ENCODE measurements at regions not wholly inside any gene's neighbourhood (a gene's known extent, or its start where the extent isn't known, plus 50 kb on each side); places are given as distances from the start of the nearest gene placed in this dataset.
"Not testable (repeated sequence)": the region's sequence is repeated elsewhere in the genome, so short reads cannot be mapped to it uniquely, and the experiment has no call there.

DNA sequence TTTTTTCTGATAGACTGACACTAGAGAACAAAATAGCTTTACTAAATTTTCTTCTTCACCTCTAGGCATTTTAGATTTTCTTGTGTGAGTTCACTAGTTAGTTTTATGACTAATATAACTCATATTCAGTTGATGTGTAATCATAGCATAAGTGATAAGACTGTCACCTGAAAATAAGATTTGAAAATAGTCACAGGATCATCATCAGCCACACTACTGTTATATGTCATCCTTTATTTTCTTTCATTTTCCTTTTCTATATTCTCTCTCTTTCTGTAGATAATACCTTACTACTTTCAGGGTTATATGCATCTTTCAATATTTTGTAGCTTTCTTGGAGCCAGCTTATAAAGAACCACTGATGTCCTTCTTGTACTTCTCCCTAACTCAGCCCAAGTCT lies 292.6 kb downstream of the TDRD3 start:
- no peaks in the 10 kb centered on the region for H3K36me3 ChIP-seq (ENCODE audit: control insufficient read depth, insufficient read depth, low read length)
- no peak overlapping the region for H3K4me3 ChIP-seq (ENCODE audit: low read length)
- H3K4me1 ChIP-seq (ENCODE audit: control insufficient read depth, insufficient read depth, low read length): no peaks in the 10 kb centered on the region
- H3K27ac ChIP-seq (ENCODE audit: low read depth, low read length): no peak overlapping the region
- no peaks in the 10 kb centered on the region for H3K27me3 ChIP-seq (ENCODE audit: control insufficient read depth, insufficient read depth, low read length)
- H3K9ac ChIP-seq (ENCODE audit: low read length): no peak overlapping the region

DNA sequence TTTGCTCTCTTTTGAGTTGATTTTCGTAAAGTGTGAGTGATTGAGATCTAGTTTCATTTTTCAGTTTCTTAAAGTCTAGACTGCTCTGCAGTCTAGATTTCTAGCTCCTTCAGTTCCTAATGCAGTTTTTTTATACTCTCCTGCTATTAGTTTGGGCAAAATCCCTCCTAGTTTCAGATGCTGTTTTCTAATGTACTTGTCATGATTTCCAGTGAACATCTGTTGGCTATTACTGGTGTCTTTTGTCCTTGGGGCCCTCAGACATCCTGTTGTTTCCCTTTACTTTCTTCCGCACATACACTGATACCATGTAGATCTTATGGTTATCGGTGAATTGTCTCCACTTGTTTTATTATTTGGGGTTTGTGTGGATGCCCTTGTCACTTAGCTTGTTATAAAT lies 292.1 kb downstream of the TDRD3 start:
- Histone ChIP-seq H3K4me3 (ENCODE audit: low read length) (no peak overlapping the region), H3K9ac (ENCODE audit: low read length) (no peak overlapping the region), H3K36me3 (ENCODE audit: control insufficient read depth, insufficient read depth, low read length) (no peaks in the 10 kb centered on the region), H3K27ac (ENCODE audit: low read depth, low read length) (no peak overlapping the region), H3K27me3 (ENCODE audit: control insufficient read depth, insufficient read depth, low read length) (no peaks in the 10 kb centered on the region), H3K4me1 (ENCODE audit: control insufficient read depth, insufficient read depth, low read length) (no peaks in the 10 kb centered on the region)

DNA sequence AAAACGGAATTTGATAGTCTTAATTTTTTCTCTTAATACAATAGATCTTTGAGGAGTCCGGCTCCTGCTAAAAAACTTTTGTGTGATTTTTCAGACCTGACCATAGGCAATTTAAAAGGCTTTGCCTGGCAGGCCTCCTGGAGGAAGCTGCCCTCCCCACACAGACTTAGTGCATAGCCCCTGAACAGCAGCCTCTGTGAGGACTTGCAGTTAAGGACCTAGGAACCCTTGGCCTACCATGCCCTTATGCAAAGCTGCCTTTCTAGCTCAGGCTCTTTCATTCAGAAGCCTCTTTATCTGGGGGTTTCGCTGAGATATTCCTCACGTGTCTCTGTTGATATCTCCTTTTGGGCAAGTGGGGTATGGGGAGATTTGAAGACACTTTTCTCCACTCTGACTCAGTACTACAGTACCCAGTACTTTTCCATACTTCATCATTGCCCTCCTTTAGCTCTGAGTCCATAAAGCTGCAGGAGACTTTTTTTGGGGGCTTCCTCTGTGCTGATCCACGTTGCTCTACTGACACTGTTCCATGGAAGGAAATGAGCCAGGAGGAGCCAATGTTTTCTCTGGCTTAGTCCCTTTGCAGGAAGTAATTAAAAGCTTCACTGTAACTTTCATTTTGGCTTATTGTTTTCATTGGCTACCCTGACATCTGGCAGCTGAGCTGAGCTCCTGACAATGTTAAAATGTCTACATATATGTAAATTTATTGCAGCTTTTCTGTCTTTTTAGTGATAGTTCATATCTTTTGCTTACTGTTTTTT lies 283.1 kb downstream of the TDRD3 start:
- Histone ChIP-seq H3K36me3 (ENCODE audit: control insufficient read depth, insufficient read depth, low read length) (no peaks in the 10 kb centered on the region), H3K27ac (ENCODE audit: low read depth, low read length) (no peak overlapping the region), H3K4me1 (ENCODE audit: control insufficient read depth, insufficient read depth, low read length) (no peaks in the 10 kb centered on the region), H3K9ac (ENCODE audit: low read length) (no peak overlapping the region), H3K27me3 (ENCODE audit: control insufficient read depth, insufficient read depth, low read length) (no peaks in the 10 kb centered on the region), H3K4me3 (ENCODE audit: low read length) (no peak overlapping the region)

DNA sequence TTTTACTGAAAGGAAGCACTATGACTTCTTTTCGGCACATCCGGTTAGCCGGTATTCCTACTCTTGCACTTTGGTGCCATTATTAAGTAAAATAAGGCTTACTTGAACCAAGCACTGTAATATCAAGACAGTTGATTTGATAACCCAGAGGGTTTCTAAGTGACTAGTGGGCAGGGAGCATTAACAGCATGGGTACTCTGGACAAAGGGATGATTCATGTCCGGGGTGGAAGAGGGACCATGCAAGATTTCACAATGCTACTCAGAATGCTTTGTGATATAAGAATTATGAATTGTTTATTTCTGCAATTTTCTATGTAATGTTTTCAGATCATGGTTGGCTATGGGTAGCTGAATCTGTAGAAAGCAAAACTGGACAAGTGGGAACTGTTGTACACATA lies 282.1 kb downstream of the TDRD3 start:
- no peak overlapping the region for H3K4me3 ChIP-seq (ENCODE audit: low read length)
- no peaks in the 10 kb centered on the region for H3K27me3 ChIP-seq (ENCODE audit: control insufficient read depth, insufficient read depth, low read length)
- H3K9ac ChIP-seq (ENCODE audit: low read length): no peak overlapping the region
- no peak overlapping the region for H3K27ac ChIP-seq (ENCODE audit: low read depth, low read length)
- no peaks in the 10 kb centered on the region for H3K36me3 ChIP-seq (ENCODE audit: control insufficient read depth, insufficient read depth, low read length)
- H3K4me1 ChIP-seq (ENCODE audit: control insufficient read depth, insufficient read depth, low read length): no peaks in the 10 kb centered on the region

DNA sequence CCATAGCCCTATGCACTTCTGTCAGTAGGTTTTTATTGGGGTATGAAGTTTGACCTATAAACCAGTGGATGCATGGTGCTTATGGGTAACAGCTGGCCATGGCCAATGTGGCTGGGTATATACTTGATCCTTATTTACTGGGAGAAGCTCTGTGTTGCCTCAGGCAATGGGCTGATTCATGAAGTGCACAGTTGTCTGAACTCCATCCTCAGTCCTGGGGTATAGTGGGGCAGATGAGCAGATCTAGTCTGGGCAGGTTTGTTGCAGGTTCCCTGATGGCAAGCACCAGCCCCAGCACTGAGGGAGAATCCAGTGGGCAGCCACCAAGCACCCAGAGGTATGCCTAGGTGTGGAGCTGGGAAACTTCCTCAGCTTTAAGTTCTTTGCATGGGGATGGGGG lies 274.4 kb downstream of the TDRD3 start:
- H3K27ac ChIP-seq (ENCODE audit: low read depth, low read length): no peak overlapping the region
- H3K9ac ChIP-seq (ENCODE audit: low read length): no peak overlapping the region
- no peaks in the 10 kb centered on the region for H3K36me3 ChIP-seq (ENCODE audit: control insufficient read depth, insufficient read depth, low read length)
- H3K27me3 ChIP-seq (ENCODE audit: control insufficient read depth, insufficient read depth, low read length): no peaks in the 10 kb centered on the region
- H3K4me3 ChIP-seq (ENCODE audit: low read length): no peak overlapping the region
- no peaks in the 10 kb centered on the region for H3K4me1 ChIP-seq (ENCODE audit: control insufficient read depth, insufficient read depth, low read length)

DNA sequence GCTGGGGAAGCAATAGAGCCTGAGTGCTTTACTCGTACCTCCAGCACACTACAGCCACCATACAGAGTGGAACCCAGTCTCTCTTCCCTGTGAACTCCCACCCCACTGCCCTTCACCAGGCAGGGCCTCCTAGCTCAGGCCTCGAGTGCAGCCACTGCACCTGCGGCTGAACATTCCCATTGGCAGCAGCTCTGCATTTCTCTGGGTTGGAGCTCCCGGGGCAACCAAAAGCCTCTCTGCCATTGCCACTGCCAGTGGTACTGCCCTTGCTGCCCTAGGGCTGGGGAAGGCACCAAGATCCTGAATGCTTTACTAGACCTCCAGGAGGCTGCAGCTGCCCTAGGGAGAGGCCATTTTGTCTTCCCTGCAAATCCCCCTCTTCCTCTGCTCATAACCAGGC lies 266.8 kb downstream of the TDRD3 start:
- Histone ChIP-seq H3K4me3 (ENCODE audit: low read length) (no peak overlapping the region), H3K27me3 (ENCODE audit: control insufficient read depth, insufficient read depth, low read length) (no peaks in the 10 kb centered on the region), H3K4me1 (ENCODE audit: control insufficient read depth, insufficient read depth, low read length) (no peaks in the 10 kb centered on the region), H3K9ac (ENCODE audit: low read length) (no peak overlapping the region), H3K27ac (ENCODE audit: low read depth, low read length) (no peak overlapping the region), H3K36me3 (ENCODE audit: control insufficient read depth, insufficient read depth, low read length) (no peaks in the 10 kb centered on the region)

DNA sequence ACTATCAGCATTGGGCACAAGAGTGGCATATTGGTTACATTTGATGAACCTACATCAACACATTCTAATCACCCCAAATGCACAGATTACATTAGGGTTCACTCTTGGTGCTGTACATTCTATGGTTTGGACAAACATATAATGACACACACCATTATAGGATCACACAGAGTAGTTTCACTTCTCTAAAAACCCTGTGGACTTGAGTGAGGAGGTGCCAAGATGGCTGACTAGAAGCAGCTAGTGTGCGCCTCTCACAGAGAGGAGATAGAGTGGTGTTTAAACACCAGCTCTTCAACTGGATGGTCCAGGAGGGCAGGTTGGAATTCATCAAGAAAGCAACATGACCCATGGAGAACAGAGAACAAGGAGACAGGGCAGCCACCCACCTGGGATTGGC lies 265.6 kb downstream of the TDRD3 start:
- H3K9ac ChIP-seq (ENCODE audit: low read length): no peak overlapping the region
- no peaks in the 10 kb centered on the region for H3K27me3 ChIP-seq (ENCODE audit: control insufficient read depth, insufficient read depth, low read length)
- H3K36me3 ChIP-seq (ENCODE audit: control insufficient read depth, insufficient read depth, low read length): no peaks in the 10 kb centered on the region
- H3K4me3 ChIP-seq (ENCODE audit: low read length): no peak overlapping the region
- no peaks in the 10 kb centered on the region for H3K4me1 ChIP-seq (ENCODE audit: control insufficient read depth, insufficient read depth, low read length)
- no peak overlapping the region for H3K27ac ChIP-seq (ENCODE audit: low read depth, low read length)

DNA sequence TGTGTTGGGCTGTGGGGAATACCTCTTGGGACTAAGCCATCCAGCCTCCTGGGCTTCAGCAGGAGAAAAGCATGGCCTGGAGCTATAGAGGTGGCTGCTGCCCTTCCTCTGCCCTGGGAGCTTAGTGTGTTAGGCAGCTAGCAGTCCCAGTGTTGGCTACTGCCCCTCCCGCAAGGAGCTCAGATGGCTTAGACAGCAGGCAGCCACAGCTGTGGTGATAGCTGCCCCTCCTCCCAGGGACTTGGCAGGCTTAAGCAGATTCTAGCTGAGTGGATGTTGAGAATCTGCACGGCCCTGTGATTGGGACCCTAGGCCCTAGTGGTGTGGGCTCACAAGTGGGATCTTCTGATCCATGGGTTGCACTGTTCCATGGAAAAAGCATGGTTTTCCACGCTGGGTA lies 264.5 kb downstream of the TDRD3 start:
- H3K4me3 ChIP-seq (ENCODE audit: low read length): no peak overlapping the region
- no peaks in the 10 kb centered on the region for H3K27me3 ChIP-seq (ENCODE audit: control insufficient read depth, insufficient read depth, low read length)
- no peaks in the 10 kb centered on the region for H3K36me3 ChIP-seq (ENCODE audit: control insufficient read depth, insufficient read depth, low read length)
- H3K27ac ChIP-seq (ENCODE audit: low read depth, low read length): no peak overlapping the region
- H3K4me1 ChIP-seq (ENCODE audit: control insufficient read depth, insufficient read depth, low read length): no peaks in the 10 kb centered on the region
- no peak overlapping the region for H3K9ac ChIP-seq (ENCODE audit: low read length)

DNA sequence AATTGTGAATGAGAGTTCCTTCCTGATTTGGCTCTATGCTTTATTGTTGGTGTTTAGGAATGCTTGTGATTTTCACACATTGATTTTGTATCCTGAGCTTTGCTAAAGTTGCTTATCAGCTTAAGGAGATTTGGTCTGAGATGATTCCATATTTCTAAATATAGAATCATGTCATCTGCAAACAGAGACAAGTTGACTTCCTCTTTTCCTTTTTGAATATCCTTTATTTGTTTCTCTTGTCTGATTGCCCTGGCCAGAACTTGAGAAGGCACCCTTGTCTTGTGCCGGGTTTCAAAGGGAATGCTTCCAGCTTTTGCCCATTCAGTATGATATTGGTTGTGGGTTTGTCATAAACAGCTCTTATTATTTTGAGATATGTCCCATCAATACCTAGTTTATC lies 260.6 kb downstream of the TDRD3 start:
- H3K9ac ChIP-seq (ENCODE audit: low read length); H3K4me1 ChIP-seq (ENCODE audit: control insufficient read depth, insufficient read depth, low read length); H3K36me3 ChIP-seq (ENCODE audit: control insufficient read depth, insufficient read depth, low read length); H3K27ac ChIP-seq (ENCODE audit: low read depth, low read length); H3K4me3 ChIP-seq (ENCODE audit: low read length); H3K27me3 ChIP-seq (ENCODE audit: control insufficient read depth, insufficient read depth, low read length): not testable (repeated sequence)

DNA sequence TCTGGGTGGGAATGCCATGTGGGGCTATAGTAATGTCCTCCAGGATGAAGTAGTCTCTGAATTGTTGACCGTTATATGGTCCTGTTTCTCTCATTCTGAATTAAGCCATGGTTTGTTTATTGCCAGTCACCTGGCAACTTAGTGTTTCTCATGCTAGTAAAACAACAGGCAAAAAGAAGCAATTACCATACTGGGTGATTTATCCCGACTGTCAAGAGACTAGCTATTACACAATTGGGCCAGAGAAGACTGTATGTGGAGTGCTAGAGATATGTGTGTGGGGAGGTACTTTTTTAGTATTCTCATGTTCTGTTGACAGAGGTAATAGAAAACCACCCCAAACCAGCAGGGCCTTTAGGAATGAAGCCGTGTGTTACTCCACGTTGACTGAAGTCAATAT lies 258.2 kb downstream of the TDRD3 start:
- no peaks in the 10 kb centered on the region for H3K36me3 ChIP-seq (ENCODE audit: control insufficient read depth, insufficient read depth, low read length)
- no peaks in the 10 kb centered on the region for H3K27me3 ChIP-seq (ENCODE audit: control insufficient read depth, insufficient read depth, low read length)
- no peak overlapping the region for H3K27ac ChIP-seq (ENCODE audit: low read depth, low read length)
- no peak overlapping the region for H3K9ac ChIP-seq (ENCODE audit: low read length)
- no peaks in the 10 kb centered on the region for H3K4me1 ChIP-seq (ENCODE audit: control insufficient read depth, insufficient read depth, low read length)
- no peak overlapping the region for H3K4me3 ChIP-seq (ENCODE audit: low read length)

DNA sequence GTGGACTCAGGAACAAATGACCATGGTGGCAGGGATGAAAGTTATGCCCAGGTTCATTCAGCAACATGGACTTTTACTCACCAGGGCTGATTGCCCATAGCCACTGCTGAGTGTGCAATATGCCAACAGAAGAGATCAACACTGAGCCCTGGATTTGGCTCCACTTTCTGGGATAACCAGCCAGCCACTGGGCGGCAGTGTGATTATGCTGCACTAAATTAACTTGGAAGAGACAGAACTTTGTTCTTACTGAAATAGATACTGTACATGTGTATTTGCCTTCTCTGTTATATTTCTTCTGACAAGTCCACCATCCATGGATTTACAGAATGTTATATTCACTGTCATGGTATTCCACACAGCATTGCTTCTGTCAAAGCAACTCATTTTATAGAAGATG lies 257.4 kb downstream of the TDRD3 start:
- Histone ChIP-seq H3K36me3 (ENCODE audit: control insufficient read depth, insufficient read depth, low read length) (no peaks in the 10 kb centered on the region), H3K9ac (ENCODE audit: low read length) (no peak overlapping the region), H3K27me3 (ENCODE audit: control insufficient read depth, insufficient read depth, low read length) (no peaks in the 10 kb centered on the region), H3K4me1 (ENCODE audit: control insufficient read depth, insufficient read depth, low read length) (no peaks in the 10 kb centered on the region), H3K27ac (ENCODE audit: low read depth, low read length) (no peak overlapping the region), H3K4me3 (ENCODE audit: low read length) (no peak overlapping the region)

DNA sequence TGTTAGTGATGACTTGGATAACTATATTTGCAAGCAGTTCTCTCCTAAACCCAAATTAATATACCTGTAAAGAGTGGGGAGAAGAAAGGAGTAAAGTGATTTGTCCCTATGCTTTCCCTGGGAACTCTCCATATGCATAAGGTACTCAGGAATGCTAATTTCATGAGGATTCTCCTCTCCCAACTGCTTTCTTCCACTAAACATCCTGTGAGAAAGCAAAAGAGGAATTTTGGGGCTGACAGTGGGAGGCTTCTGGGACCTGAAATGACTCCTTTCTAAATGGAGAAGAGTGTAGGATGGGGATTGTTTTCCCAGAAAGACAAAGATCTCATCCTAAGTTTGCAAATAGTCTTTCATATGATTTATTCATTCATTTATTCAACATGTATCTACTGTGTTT lies 250.5 kb downstream of the TDRD3 start:
- Histone ChIP-seq H3K27me3 (ENCODE audit: control insufficient read depth, insufficient read depth, low read length) (no peaks in the 10 kb centered on the region), H3K9ac (ENCODE audit: low read length) (no peak overlapping the region), H3K4me1 (ENCODE audit: control insufficient read depth, insufficient read depth, low read length) (no peaks in the 10 kb centered on the region), H3K36me3 (ENCODE audit: control insufficient read depth, insufficient read depth, low read length) (no peaks in the 10 kb centered on the region), H3K4me3 (ENCODE audit: low read length) (no peak overlapping the region), H3K27ac (ENCODE audit: low read depth, low read length) (no peak overlapping the region)

DNA sequence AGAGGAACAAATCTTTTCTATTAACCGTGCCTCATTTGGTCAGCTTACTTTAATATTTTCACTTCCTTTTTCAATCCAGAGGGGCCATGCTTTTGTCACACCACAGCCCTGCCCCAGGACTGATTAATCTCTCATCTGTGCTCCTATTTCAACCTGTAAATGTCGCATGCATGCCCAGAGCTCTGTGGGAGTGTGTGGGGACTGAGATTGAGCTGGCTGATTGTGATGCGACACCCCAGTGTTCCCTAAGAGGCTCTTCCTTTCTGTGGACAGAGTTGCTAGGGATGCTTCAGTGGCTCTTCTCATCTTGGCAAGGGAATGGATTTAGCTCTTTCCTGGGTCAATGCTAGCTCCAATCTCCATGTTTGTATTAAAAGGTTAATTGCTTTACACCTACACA lies 249.6 kb downstream of the TDRD3 start:
- Histone ChIP-seq H3K4me3 (ENCODE audit: low read length) (no peak overlapping the region), H3K4me1 (ENCODE audit: control insufficient read depth, insufficient read depth, low read length) (no peaks in the 10 kb centered on the region), H3K9ac (ENCODE audit: low read length) (no peak overlapping the region), H3K27me3 (ENCODE audit: control insufficient read depth, insufficient read depth, low read length) (no peaks in the 10 kb centered on the region), H3K36me3 (ENCODE audit: control insufficient read depth, insufficient read depth, low read length) (no peaks in the 10 kb centered on the region), H3K27ac (ENCODE audit: low read depth, low read length) (no peak overlapping the region)

Measured in rectal smooth muscle tissue (tissue), 1 donor.